Fibroblast of upper back skin (primary cell): ENCODE measurements at regions not wholly inside any gene's neighbourhood (a gene's known extent, or its start where the extent isn't known, plus 50 kb on each side); places are given as distances from the start of the nearest gene placed in this dataset.
A peak's percentile ranks its signal among the peaks of the same experiment; 100 is the strongest.
"Not testable (repeated sequence)": the region's sequence is repeated elsewhere in the genome, so short reads cannot be mapped to it uniquely, and the experiment has no call there.

Experiments used
- DNase-seq: peaks from one replicate; pipeline ENCODE4 v3.0.0-alpha.2; 2013

DNA sequence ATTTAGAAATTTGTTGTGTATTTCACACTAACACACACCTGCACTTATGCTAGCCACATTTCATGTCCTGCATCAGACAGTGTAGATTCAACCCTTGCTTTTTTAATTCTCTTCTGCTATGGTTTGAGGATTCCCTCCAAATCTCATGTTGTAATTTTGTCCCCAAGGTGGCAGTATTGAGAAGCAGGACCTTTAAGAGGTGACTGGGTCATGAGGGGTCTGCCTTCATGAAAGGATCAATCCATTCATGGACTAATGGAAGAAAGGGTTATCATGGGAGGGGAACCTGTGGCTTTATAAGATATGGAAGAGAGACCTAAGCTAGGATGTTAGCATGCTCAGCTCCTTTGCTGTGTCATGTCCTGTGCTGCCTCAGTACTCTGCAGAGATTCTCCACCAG, 1032.2 kb downstream of the CDH11 start:
- peak; percentile 61 for DNase-seq

- no peak for DNase-seq
Measured at GRCh38 chr16:64088838-64089237, 1033.0 kb downstream of the CDH11 start.

DNA sequence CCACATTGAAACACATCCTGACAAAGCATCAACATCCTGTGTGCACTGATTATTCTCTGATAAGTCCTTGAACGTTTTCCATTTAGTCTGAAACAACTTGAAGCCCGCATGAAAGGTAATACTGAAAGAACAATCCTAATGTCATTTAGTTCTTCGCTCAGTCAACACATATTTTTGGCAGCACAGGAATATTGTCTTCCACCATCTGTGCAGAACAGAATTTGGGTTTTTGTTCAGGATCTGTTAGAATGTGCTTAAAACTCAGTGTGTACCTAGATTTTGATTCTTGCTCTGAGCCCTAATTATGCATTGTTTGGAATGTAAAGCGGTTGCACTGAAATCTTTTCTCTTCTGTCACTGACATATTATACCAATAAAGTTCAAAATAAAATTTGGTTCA, 1036.6 kb downstream of the CDH11 start:
- DNase-seq, result no peak

GRCh38 chr16:64084706-64085105, 1037.2 kb downstream of the CDH11 start:
- no peak for DNase-seq

- DNase-seq, result no peak
Measured at GRCh38 chr16:64083428-64084129, 1038.3 kb downstream of the CDH11 start.

GRCh38 chr16:64077242-64077641, 1044.6 kb downstream of the CDH11 start:
- no peak for DNase-seq

DNA sequence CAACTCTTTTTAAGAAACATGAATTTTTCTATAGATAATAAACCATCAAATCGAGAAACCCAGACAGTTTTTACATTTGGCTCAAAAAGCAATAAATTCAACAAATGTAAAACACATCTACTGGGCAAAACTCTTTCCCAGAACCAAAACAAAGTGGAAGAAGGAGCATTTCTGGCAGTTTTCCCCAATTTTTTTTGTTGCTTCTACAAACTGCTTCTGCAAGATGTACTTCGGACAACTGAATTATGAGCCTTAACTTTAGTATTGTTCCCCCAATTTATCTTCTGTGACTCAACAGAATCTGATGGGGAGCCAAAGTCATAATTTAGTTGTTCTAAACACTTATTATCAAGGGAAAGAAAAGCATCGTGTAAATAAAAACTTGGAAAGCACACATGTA, 1047.2 kb downstream of the CDH11 start:
- DNase-seq, result no peak

DNA sequence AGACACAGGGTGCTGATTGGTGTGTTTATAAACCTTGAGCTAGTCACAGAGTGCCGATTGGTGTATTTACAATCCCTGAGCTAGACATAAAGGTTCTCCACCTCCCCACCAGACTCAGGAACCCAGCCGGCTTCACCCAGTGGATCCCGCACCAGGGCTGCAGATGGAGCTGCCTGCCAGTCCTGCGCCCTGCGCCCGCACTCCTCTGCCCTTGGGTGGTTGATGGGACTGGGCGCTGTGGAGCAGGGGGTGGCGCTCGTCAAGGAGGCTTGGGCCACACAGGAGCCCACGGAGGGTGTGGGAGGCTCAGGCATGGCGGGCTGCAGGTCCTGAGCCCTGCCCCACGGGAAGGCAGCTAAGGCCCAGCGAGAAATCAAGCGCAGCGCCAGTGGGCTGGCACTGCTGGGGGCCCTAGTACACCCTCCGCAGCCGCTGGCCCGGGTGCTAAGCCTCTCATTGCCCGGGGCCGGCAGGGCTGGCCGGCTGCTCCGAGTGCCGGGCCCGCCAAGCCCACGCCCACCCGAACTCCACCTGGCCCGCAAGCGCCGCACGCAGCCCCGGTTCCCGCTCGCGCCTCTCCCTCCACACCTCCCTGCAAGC, 1049.6 kb downstream of the CDH11 start:
- not testable (repeated sequence) for DNase-seq

DNA sequence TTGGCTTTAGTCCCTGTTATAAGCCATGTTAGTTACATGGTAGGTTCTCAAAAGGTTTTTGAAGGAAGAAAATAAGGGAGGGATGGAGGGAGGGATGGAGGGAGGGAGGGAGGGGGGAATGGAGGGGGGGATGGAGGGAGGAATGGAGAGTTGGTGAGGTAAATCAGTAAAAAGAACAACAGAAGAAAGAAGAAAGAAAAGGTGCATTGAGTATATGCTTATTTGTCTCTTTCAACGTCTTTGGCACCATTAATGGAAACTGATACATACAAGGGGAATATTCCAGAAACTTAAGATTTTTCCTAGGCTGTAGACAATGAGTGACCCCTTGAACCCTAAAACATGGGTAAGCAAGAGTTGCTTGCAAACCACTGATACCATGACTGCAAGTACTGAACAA, 1056.3 kb downstream of the CDH11 start:
- no peak for DNase-seq

GRCh38 chr16:64061621-64062020, 1060.2 kb downstream of the CDH11 start:
- peak; percentile 6 for DNase-seq

DNA sequence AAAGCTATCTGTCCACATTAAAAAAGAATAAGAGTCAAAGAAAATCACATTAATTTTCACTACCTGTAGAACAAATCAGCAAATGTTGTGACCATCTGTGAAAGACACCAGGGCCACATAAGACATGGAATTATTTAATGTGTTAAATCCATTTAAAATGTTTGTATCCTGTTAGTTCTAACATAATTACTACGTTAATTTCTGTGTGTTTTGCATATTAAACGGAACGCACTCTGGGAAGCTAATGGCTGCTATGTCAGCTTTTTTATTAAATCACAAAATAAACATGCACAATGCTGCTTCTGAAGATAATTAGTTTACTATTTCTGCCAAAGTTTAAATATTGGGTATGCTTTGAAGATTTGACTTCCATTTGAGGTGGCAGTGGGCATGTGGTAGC, 1061.2 kb downstream of the CDH11 start:
- DNase-seq, result no peak

DNA sequence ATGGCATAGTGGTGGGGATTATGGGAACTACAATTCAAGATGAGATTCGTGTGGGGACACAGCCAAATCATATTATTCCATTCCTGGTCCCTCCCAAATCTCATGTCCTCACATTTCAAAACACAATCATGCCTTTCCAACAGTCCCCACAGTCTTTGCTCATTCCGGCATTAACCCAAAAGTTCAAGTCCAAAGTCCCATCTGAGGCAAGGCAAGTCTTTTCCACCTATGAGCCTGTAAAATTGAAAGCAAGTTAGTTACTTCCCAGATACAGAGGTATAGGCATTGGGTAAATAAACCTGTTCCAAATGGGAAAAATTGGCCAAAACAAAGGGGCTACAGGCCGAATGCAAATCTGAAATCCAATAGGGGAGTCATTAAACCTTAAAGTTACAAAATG, 1063.2 kb downstream of the CDH11 start:
- no peak for DNase-seq

DNA sequence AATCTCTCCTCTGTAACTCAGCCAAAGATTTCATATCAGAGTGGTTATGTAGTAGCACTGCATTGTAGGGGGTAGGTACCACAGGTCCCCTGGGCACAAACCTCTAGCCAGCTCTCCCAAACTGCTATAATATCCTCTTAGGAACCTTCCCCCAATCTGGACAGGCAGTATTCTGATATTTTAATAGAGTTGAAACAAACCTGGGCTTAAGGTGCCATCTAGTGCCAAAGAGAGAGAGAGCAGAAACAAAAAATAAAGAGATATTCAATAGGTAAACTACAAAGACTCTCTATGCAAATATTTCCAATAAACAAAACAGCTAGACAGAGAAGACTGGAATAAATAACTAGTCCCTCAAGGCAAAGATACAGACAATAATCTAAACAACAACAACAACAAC, 1070.0 kb downstream of the CDH11 start:
- peak; percentile 48 for DNase-seq

DNA sequence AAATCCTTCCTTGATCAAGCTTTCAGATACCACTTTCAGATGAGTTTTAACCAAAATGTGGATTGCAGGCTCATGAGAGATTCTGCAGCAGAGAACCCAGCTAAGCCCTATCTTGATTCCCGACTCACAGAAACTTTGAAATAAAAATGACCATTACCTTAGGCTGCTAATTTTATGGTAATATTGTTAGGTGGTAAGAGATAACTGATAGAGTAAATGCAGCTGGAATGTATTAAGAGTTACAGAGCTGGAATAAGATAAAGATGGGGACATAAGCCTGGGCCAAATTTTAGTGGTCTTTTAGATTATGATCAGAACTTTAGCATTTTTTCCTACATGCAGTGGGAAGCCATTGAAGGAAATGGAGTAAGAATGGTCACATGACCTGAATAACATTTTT, 1074.0 kb downstream of the CDH11 start:
- no peak for DNase-seq

- DNase-seq, result no peak
Measured at GRCh38 chr16:64047207-64047606, 1074.7 kb downstream of the CDH11 start.

DNA sequence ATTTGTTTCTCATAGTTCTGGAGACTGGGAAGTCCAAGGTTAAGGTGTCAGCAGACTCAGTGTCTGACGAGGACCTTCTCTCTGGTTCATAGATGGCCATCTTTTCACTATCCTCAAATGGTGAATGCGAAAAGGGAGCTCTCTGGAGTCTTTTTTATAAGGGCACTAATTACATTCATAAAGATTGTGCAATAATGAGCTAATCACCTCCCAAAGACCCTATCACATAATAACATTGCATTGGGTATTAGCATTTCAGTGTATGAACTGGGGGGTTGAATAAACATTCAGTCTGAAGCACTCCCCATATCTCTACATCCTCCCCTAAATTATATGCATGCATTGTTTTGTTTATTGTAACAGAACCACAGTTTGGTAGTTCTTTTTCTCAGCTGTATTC, 1086.5 kb downstream of the CDH11 start:
- DNase-seq, result no peak

GRCh38 chr16:64019339-64019738, 1102.5 kb downstream of the CDH11 start:
- no peak for DNase-seq

DNA sequence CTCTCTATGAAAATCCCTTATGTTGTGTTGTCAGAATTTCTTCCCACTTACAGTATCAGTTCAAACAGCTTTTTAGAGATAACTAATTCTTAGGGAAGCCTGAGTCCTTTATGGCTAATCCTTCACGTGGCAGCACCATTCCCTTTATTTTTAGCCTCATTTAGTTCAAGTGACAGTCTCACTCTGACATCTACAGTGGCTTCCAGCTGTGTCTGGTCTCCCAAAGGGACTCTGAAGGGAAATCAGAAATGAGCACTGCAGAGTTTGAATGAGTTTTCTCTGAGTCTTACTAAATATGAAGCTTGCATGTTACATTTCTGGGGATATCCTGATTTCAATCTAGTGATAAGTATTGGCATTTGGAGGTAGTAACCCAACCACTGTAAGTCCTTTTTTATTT, 1104.1 kb downstream of the CDH11 start:
- no peak for DNase-seq

DNA sequence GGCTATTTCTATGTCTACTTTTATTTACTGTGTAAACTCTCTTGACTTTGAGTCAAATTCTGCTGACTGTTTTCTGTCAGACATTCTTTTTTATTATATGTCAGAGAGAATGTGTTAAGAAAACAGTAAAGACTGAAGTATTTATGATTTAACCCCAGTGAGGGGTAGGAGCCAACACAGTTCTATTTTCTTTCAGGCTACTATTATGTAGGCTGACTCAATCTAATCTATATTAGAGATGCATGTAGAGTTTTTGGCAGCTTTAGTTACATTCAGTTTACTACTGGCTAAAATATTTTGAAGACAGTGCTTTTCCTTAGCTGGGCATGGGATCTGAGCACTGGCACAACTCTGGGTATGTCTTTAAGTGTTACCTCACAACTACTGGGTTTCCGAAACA, 1108.0 kb downstream of the CDH11 start:
- DNase-seq, result peak; percentile 9

DNA sequence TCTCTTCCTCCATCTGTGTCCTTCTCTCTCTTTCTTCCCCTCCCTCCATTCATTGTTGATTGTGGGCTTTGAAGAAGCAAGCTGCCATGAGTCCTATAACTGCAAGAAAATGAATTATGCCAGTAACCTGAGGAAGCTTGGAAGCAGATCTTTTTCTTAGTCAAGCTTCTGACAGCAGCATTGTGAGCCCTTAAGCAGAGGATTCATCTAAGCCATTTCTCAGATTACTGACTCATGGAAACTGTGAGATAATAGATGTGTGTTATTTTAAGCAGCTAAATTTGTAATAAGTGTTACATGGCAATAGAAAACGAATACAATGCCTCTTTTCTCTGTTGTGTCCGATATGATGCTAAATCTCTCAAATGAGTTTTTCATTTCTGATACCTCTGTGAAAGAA, 1109.7 kb downstream of the CDH11 start:
- DNase-seq, result peak; percentile 19

DNA sequence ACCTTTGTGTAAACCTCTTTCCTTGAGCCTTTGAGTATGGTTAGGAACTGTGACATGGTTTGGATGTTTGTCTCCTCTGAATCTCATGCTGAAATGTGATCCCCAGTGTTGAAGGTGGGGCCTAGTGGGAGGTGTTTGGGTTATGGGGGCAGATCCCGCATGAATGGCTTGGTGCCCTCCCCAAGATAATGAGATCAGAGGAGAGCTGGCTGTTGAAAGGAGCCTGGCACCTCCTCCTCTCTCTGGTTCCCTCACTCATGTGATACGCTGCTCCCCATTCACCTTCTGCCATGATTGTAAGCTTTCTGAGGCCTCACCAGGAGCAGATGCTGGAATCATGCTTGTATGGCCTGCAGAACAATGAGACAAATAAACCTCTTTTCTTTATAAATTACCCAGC, 1110.2 kb downstream of the CDH11 start:
- DNase-seq, result no peak

DNA sequence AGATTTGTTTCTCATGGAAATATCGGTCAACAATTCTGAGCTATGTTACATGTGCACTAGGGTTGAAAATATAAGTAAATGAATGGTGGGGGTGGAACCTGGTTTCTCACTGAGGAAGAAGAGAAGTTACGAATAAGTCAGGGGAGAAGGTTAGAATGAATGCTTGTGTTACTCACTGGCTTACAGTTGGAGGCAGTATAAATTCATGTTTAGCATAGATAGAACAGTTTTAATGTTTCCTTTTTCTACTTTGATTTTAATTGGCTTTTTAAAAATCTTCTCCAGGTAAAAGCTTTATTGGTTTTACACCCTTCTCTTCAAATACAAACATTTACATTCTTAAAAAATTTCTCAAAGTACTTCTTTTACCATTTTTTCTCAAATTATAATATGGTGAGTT, 1113.7 kb downstream of the CDH11 start:
- DNase-seq, result no peak

DNA sequence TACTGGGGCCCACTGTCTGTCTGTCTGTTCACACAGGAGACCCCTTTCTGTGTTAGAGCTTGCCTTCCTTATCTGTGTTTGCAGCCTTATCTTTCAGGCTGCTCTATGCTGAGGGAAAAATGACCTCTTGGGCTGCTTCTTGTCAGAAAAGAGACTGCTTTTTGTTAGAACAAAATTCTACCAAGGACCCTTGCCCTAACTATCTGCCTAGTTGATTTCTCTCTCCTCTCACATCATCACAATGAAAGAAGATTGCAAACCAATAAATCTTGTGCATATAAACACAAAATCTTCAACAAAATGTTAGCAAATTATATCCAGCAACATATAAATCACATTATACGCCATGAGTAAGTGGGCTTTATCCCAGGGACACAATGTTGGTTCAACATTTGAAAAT, 1117.7 kb downstream of the CDH11 start:
- DNase-seq, result no peak

- DNase-seq, result no peak
Measured at GRCh38 chr16:63995025-63995424, 1126.8 kb downstream of the CDH11 start.

DNA sequence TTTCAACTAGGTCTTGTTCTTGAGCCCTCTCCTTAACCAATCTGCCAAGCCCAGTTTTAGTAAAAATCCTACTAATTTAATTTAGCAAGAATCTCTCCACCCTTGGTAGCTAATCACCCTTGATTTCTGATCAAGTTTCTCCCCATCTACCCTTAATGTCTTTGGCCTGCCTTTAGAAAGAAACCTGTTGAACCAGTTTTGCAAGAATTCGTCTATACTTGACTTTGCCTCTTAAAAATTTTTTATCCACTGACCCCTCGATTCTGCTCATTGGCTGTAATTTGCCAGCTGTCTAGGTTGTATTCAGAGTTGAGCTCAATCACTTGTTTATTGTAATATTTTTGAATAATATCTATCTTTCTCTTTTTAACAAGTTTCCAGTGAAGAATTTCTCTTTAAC, 1138.5 kb downstream of the CDH11 start:
- no peak for DNase-seq
